Lung (tissue), 11 donors: ENCODE measurements at regions not wholly inside any gene's neighbourhood (a gene's known extent, or its start where the extent isn't known, plus 50 kb on each side); places are given as distances from the start of the nearest gene placed in this dataset.

Source experiments
- ATAC-seq: fragments of 200-7000 bp; cut with Tn5 transposase; one replicate; pipeline ENCODE4 v1.9.1; 2020; ENCODE audit warnings: moderate number of reproducible peaks; ENCODE audit not compliant: insufficient read depth, low FRiP score
- DNase-seq, 3 donors: peaks; one replicate each; pipeline ENCODE4 v3.0.0-alpha.2; 2013 to 2017
- H3K27ac ChIP-seq, 2 donors: one replicate each; pipeline ENCODE4 v1.5.1; 2013; ENCODE audit warnings: mild to moderate bottlenecking in 2 of 2, moderate library complexity in 2 of 2, control low read depth in 1 of 2, inconsistent platforms in 1 of 2, low read depth in 1 of 2, low read length in 1 of 2
- H3K27me3 ChIP-seq, 3 donors: one replicate each; pipeline ENCODE4 v1.5.1; 2013; ENCODE audit warnings: low read length in 2 of 3; ENCODE audit not compliant: control insufficient read depth in 3 of 3, insufficient read depth in 3 of 3
- H3K36me3 ChIP-seq, 4 donors: one replicate each; pipeline ENCODE4 v1.5.1; 2013; ENCODE audit warnings: low read length in 4 of 4, mild to moderate bottlenecking in 1 of 4, moderate library complexity in 1 of 4; ENCODE audit not compliant: control insufficient read depth in 4 of 4, insufficient read depth in 4 of 4
- H3K4me1 ChIP-seq, 5 donors: one replicate each; pipeline ENCODE4 v1.5.1; 2013; ENCODE audit warnings: low read length in 5 of 5, mild to moderate bottlenecking in 2 of 5, moderate library complexity in 1 of 5; ENCODE audit not compliant: control insufficient read depth in 5 of 5, insufficient read depth in 5 of 5
- H3K4me3 ChIP-seq: one replicate; pipeline ENCODE4 v1.5.1; 2013; ENCODE audit warnings: mild to moderate bottlenecking, control low read depth, moderate library complexity
- H3K9ac ChIP-seq, 2 donors: one replicate each; pipeline ENCODE4 v1.5.1; 2013; ENCODE audit warnings: low read length in 2 of 2, control low read depth in 1 of 2; ENCODE audit not compliant: insufficient read depth in 1 of 2
- H3K9me3 ChIP-seq, 4 donors: one replicate each; pipeline ENCODE4 v1.5.1; 2013; ENCODE audit warnings: low read length in 3 of 4, mild to moderate bottlenecking in 1 of 4, moderate library complexity in 1 of 4; ENCODE audit not compliant: control insufficient read depth in 4 of 4, insufficient read depth in 3 of 4
- CTCF ChIP-seq: IDR thresholded peaks from 2 replicates; pipeline ENCODE4 v1.5.1; 2012; ENCODE audit warnings: mild to moderate bottlenecking; ENCODE audit errors: control extremely low read depth, extremely low read depth
- WGBS, 2 donors: extraction: QIAGEN DNeasy Blood & Tissue Kit; methylation state at CpG; one replicate each; pipeline ENCODE4 v1.1.7; 2013; 5-methylcytosine and 5-hydroxymethylcytosine counted together
- donor health status: control.
- donor health status: control.
- donor health status: Bipolar disorder and iron deficiency.
- donor health status: healthy.
- donor health status: DM: yes; HTN: yes; CAD: no.

GRCh38 chr4:154977228-154977627 is 196.2 kb downstream of the RBM46 start:
- Histone ChIP-seq H3K27ac (no peak overlapping the region), H3K4me3 (no peak overlapping the region), H3K9ac (no peak overlapping the region), H3K4me1 (no peaks in the 10 kb centered on the region), H3K9me3 (no peaks in the 10 kb centered on the region), H3K36me3 (no peaks in the 10 kb centered on the region), H3K27me3 (no peaks in the 10 kb centered on the region)
- no peak for ATAC-seq
- no peak for TF ChIP-seq CTCF
- DNase-seq: no peak
- WGBS, 2 donors: 80 to 82% methylated on average over 6 of the region's 6 CpGs

GRCh38 chr4:154982187-154983047 is 201.3 kb downstream of the RBM46 start:
- H3K27ac ChIP-seq: no peak overlapping the region
- H3K36me3 ChIP-seq: no peaks in the 10 kb centered on the region
- H3K27me3 ChIP-seq: no peaks in the 10 kb centered on the region
- H3K4me1 ChIP-seq: no peaks in the 10 kb centered on the region
- H3K4me3 ChIP-seq: no peak overlapping the region
- peak; percentile 29 for ATAC-seq
- H3K9me3 ChIP-seq: no peaks in the 10 kb centered on the region
- TF ChIP-seq CTCF: peak; percentile 9
- 20 to 28% methylated on average over 10 of the region's 10 CpGs for WGBS, 2 donors
- peak; percentile 45 to 73 (median 67) for DNase-seq
- H3K9ac ChIP-seq: no peak overlapping the region

GRCh38 chr4:154983714-154984113 is 202.6 kb downstream of the RBM46 start:
- Histone ChIP-seq H3K9ac (no peak overlapping the region), H3K36me3 (no peaks in the 10 kb centered on the region), H3K27me3 (no peaks in the 10 kb centered on the region), H3K4me3 (no peak overlapping the region), H3K4me1 (no peaks in the 10 kb centered on the region), H3K9me3 (no peaks in the 10 kb centered on the region), H3K27ac (no peak overlapping the region)
- no peak for DNase-seq
- no peak for ATAC-seq
- WGBS, 2 donors: 76 to 86% methylated on average over 5 of the region's 5 CpGs
- TF ChIP-seq CTCF: no peak
